DND-41 (cell line): ENCODE measurements at regions not wholly inside any gene's neighbourhood (a gene's known extent, or its start where the extent isn't known, plus 50 kb on each side); places are given as distances from the start of the nearest gene placed in this dataset.

ENCODE experiments used
- ATAC-seq: fragments of 200-7000 bp; cut with Tn5 transposase; 3 replicates; pipeline ENCODE4 v1.9.1; 2021; ENCODE audit warnings: low read depth; ENCODE audit not compliant: insufficient read depth
- DNase-seq: peaks from one replicate; pipeline ENCODE4 v3.0.0-alpha.2; 2020
- H2AFZ ChIP-seq: 2 replicates; pipeline ENCODE4 v1.6.0; 2012; ENCODE audit warnings: low read depth, low read length
- H3K27ac ChIP-seq: 2 replicates; pipeline ENCODE4 v1.5.1; 2012; ENCODE audit warnings: low read length, inconsistent platforms
- H3K27me3 ChIP-seq: fragments of 200-600 bp; sonication (generic); 2 replicates; pipeline ENCODE4 v1.6.0; 2012; ENCODE audit warnings: low read length, mild to moderate bottlenecking, inconsistent platforms; ENCODE audit not compliant: insufficient read depth, poor library complexity
- H3K36me3 ChIP-seq: 2 replicates; pipeline ENCODE4 v1.5.1; 2012; ENCODE audit warnings: low read length, inconsistent platforms; ENCODE audit not compliant: insufficient read depth
- H3K4me1 ChIP-seq: 2 replicates; pipeline ENCODE4 v1.5.1; 2012; ENCODE audit warnings: mild to moderate bottlenecking, low read length; ENCODE audit not compliant: insufficient read depth
- H3K4me2 ChIP-seq: 2 replicates; pipeline ENCODE4 v1.6.0; 2012; ENCODE audit warnings: mild to moderate bottlenecking, moderate library complexity, low read length, inconsistent platforms; ENCODE audit not compliant: insufficient read depth
- H3K4me3 ChIP-seq, 2 experiments: fragments of 200-600 bp in 1 of 2; shearing (Covaris generic) in 1 of 2; 2 replicates each; pipeline ENCODE4 v1.5.1; 2012 to 2016; ENCODE audit warnings: inconsistent platforms in 2 of 2, low read length in 2 of 2, mild to moderate bottlenecking in 2 of 2, low read depth in 1 of 2, moderate library complexity in 1 of 2
- H3K79me2 ChIP-seq: 2 replicates; pipeline ENCODE4 v1.6.0; 2012; ENCODE audit warnings: low read length, inconsistent platforms; ENCODE audit not compliant: insufficient read depth
- H3K9ac ChIP-seq: 2 replicates; pipeline ENCODE4 v1.6.0; 2012; ENCODE audit warnings: low read depth, mild to moderate bottlenecking, inconsistent platforms, low read length, moderate library complexity
- H3K9me3 ChIP-seq: 2 replicates; pipeline ENCODE4 v1.5.1; 2012; ENCODE audit warnings: low read length, moderate library complexity, mild to moderate bottlenecking, inconsistent platforms; ENCODE audit not compliant: insufficient read depth, severe bottlenecking
- H4K20me1 ChIP-seq: 2 replicates; pipeline ENCODE4 v1.6.0; 2012; ENCODE audit warnings: low read length; ENCODE audit not compliant: insufficient read depth
- CTCF ChIP-seq: IDR thresholded peaks from 2 replicates; pipeline ENCODE4 v1.5.1; 2012; ENCODE audit warnings: borderline replicate concordance, low read length, moderate library complexity, mild to moderate bottlenecking; ENCODE audit not compliant: poor library complexity, severe bottlenecking; ENCODE audit errors: extremely low read depth
- EZH2 ChIP-seq: IDR thresholded peaks from 3 replicates; pipeline ENCODE4 v1.6.1; 2012; ENCODE audit warnings: borderline replicate concordance, low read depth, mild to moderate bottlenecking, moderate library complexity, low read length, inconsistent platforms; ENCODE audit not compliant: severe bottlenecking

- Histone ChIP-seq H4K20me1 (no peaks in the 10 kb centered on the region), H3K4me3 (no peak overlapping the region), H3K9ac (no peak overlapping the region), H2AFZ (no peak overlapping the region), H3K4me1 (no peaks in the 10 kb centered on the region), H3K79me2 (no peaks in the 10 kb centered on the region), H3K9me3 (no peaks in the 10 kb centered on the region), H3K27me3 (peaks cover 6% of the 10 kb centered on the region), H3K36me3 (no peaks in the 10 kb centered on the region), H3K27ac (no peak overlapping the region), H3K4me2 (no peak overlapping the region)
- DNase-seq (no peak), ATAC-seq (no peak)
- no peak for TF ChIP-seq EZH2
- TF ChIP-seq CTCF = no peak
Observed at GRCh38 chr10:130551676-130552075, 415.5 kb downstream of the GLRX3 start.

GRCh38 chr10:130553826-130554225, 417.6 kb downstream of the GLRX3 start:
- no peak for ATAC-seq
- Histone ChIP-seq H4K20me1 (no peaks in the 10 kb centered on the region), H3K36me3 (no peaks in the 10 kb centered on the region), H2AFZ (no peak overlapping the region), H3K27ac (no peak overlapping the region), H3K4me2 (no peak overlapping the region), H3K79me2 (no peaks in the 10 kb centered on the region), H3K9me3 (no peaks in the 10 kb centered on the region), H3K4me1 (no peaks in the 10 kb centered on the region), H3K4me3 (no peak overlapping the region), H3K27me3 (peaks cover 6% of the 10 kb centered on the region), H3K9ac (no peak overlapping the region)
- DNase-seq = no peak
- no peak for TF ChIP-seq EZH2
- no peak for TF ChIP-seq CTCF

GRCh38 chr10:130554701-130555410, 418.7 kb downstream of the GLRX3 start:
- no peaks in the 10 kb centered on the region for H3K9me3 ChIP-seq
- H3K36me3 ChIP-seq = no peaks in the 10 kb centered on the region
- H3K9ac ChIP-seq = no peak overlapping the region
- H4K20me1 ChIP-seq = no peaks in the 10 kb centered on the region
- H3K4me3 ChIP-seq = no peak overlapping the region
- no peak for ATAC-seq
- no peak overlapping the region for H2AFZ ChIP-seq
- no peak overlapping the region for H3K4me2 ChIP-seq
- H3K79me2 ChIP-seq = no peaks in the 10 kb centered on the region
- no peak for DNase-seq
- no peaks in the 10 kb centered on the region for H3K4me1 ChIP-seq
- no peak overlapping the region for H3K27ac ChIP-seq
- peaks cover 6% of the 10 kb centered on the region for H3K27me3 ChIP-seq
- TF ChIP-seq CTCF = no peak
- TF ChIP-seq EZH2 = no peak

- H3K36me3 ChIP-seq = no peaks in the 10 kb centered on the region
- TF ChIP-seq EZH2 = no peak
- TF ChIP-seq CTCF = no peak
- H3K79me2 ChIP-seq = no peaks in the 10 kb centered on the region
- H3K9ac ChIP-seq = no peak overlapping the region
- H3K27me3 ChIP-seq = peaks cover 6% of the 10 kb centered on the region
- H3K4me2 ChIP-seq = no peak overlapping the region
- DNase-seq = no peak
- no peaks in the 10 kb centered on the region for H3K9me3 ChIP-seq
- H3K27ac ChIP-seq = no peak overlapping the region
- no peaks in the 10 kb centered on the region for H4K20me1 ChIP-seq
- no peak overlapping the region for H2AFZ ChIP-seq
- no peaks in the 10 kb centered on the region for H3K4me1 ChIP-seq
- no peak overlapping the region for H3K4me3 ChIP-seq
- ATAC-seq = no peak
Observed at GRCh38 chr10:130555411-130555750, 419.2 kb downstream of the GLRX3 start.
